ENCODE measurements at regions not wholly inside any gene's neighbourhood (a gene's known extent, or its start where the extent isn't known, plus 50 kb on each side); places are given as distances from the start of the nearest gene placed in this dataset.

GRCh38 chr7:68109299-68109698, 1112.7 kb downstream of the TYW1 start:
- H3K4me3 ChIP-seq (ENCODE audit: low read length): no peak overlapping the region
- no peak overlapping the region for H3K4me2 ChIP-seq (ENCODE audit: low read depth, low read length)
- H3K4me1 ChIP-seq (ENCODE audit: low read length): peaks cover 18% of the 10 kb centered on the region
- no peaks in the 10 kb centered on the region for H3K36me3 ChIP-seq (replicated peaks; ENCODE audit: insufficient read depth, low read length)
- no peak overlapping the region for H3K27ac ChIP-seq (ENCODE audit: low read length)
- TF ChIP-seq CTCF (IDR thresholded peaks at IDR 0.05; ENCODE audit: low read length) (no peak), EZH2phosphoT487 (IDR thresholded peaks at IDR 0.05; ENCODE audit: low read length) (no peak), EZH2 (optimal IDR thresholded peaks at IDR 0.05; ENCODE audit: low read depth, low read length) (no peak)
- H3K79me2 ChIP-seq (ENCODE audit: low read length): no peaks in the 10 kb centered on the region
- H3K27me3 ChIP-seq (replicated peaks; ENCODE audit: insufficient read depth, low read length): no peaks in the 10 kb centered on the region
- H3K9me3 ChIP-seq (replicated peaks; ENCODE audit: insufficient read depth, low read length): no peaks in the 10 kb centered on the region
- no peak overlapping the region for H2AFZ ChIP-seq (ENCODE audit: low read length)
- no peak overlapping the region for H3K9ac ChIP-seq (ENCODE audit: low read length)
- no peaks in the 10 kb centered on the region for H4K20me1 ChIP-seq (ENCODE audit: insufficient read depth, low read length)
- no peak for DNase-seq
- H3K9me2 ChIP-seq (replicated peaks; ENCODE audit: insufficient read depth, low read length): no peaks in the 10 kb centered on the region
- no peaks in the 10 kb centered on the region for H3F3A ChIP-seq (ENCODE audit: insufficient read depth, low read length)

GRCh38 chr7:68119411-68119810, 1122.8 kb downstream of the TYW1 start:
- peaks cover 18% of the 10 kb centered on the region for H3K4me1 ChIP-seq (ENCODE audit: low read length)
- no peak overlapping the region for H3K9ac ChIP-seq (ENCODE audit: low read length)
- no peak for DNase-seq
- H3K4me3 ChIP-seq (ENCODE audit: low read length): no peak overlapping the region
- H3K27ac ChIP-seq (ENCODE audit: low read length): no peak overlapping the region
- H3K9me3 ChIP-seq (replicated peaks; ENCODE audit: insufficient read depth, low read length): 0 out of 2 replicates have a peak, but pooled peaks cover 4% of the 10 kb centered on the region
- H3K79me2 ChIP-seq (ENCODE audit: low read length): no peaks in the 10 kb centered on the region
- peaks cover 4% of the 10 kb centered on the region; the same call in 1 of the 2 replicates for H3F3A ChIP-seq (ENCODE audit: insufficient read depth, low read length)
- H4K20me1 ChIP-seq (ENCODE audit: insufficient read depth, low read length): no peaks in the 10 kb centered on the region
- no peak overlapping the region for H2AFZ ChIP-seq (ENCODE audit: low read length)
- H3K9me2 ChIP-seq (replicated peaks; ENCODE audit: insufficient read depth, low read length): no peaks in the 10 kb centered on the region
- H3K36me3 ChIP-seq (replicated peaks; ENCODE audit: insufficient read depth, low read length): no peaks in the 10 kb centered on the region
- H3K4me2 ChIP-seq (ENCODE audit: low read depth, low read length): no peak overlapping the region
- TF ChIP-seq EZH2 (optimal IDR thresholded peaks at IDR 0.05; ENCODE audit: low read depth, low read length) (no peak), EZH2phosphoT487 (IDR thresholded peaks at IDR 0.05; ENCODE audit: low read length) (no peak), CTCF (IDR thresholded peaks at IDR 0.05; ENCODE audit: low read length) (no peak)
- no peaks in the 10 kb centered on the region for H3K27me3 ChIP-seq (replicated peaks; ENCODE audit: insufficient read depth, low read length)

GRCh38 chr7:68121056-68121455, 1124.4 kb downstream of the TYW1 start:
- 0 out of 2 replicates have a peak, but pooled peaks cover 4% of the 10 kb centered on the region for H3K9me3 ChIP-seq (replicated peaks; ENCODE audit: insufficient read depth, low read length)
- H3K27ac ChIP-seq (ENCODE audit: low read length): no peak overlapping the region
- H3F3A ChIP-seq (ENCODE audit: insufficient read depth, low read length): peaks cover 6% of the 10 kb centered on the region; the same call in 1 of the 2 replicates
- H4K20me1 ChIP-seq (ENCODE audit: insufficient read depth, low read length): no peaks in the 10 kb centered on the region
- no peaks in the 10 kb centered on the region for H3K27me3 ChIP-seq (replicated peaks; ENCODE audit: insufficient read depth, low read length)
- no peak overlapping the region for H3K4me3 ChIP-seq (ENCODE audit: low read length)
- H3K4me2 ChIP-seq (ENCODE audit: low read depth, low read length): no peak overlapping the region
- no peaks in the 10 kb centered on the region for H3K36me3 ChIP-seq (replicated peaks; ENCODE audit: insufficient read depth, low read length)
- no peak overlapping the region for H3K9ac ChIP-seq (ENCODE audit: low read length)
- no peaks in the 10 kb centered on the region for H3K9me2 ChIP-seq (replicated peaks; ENCODE audit: insufficient read depth, low read length)
- no peaks in the 10 kb centered on the region for H3K79me2 ChIP-seq (ENCODE audit: low read length)
- H2AFZ ChIP-seq (ENCODE audit: low read length): no peak overlapping the region
- TF ChIP-seq CTCF (IDR thresholded peaks at IDR 0.05; ENCODE audit: low read length) (no peak), EZH2 (optimal IDR thresholded peaks at IDR 0.05; ENCODE audit: low read depth, low read length) (no peak), EZH2phosphoT487 (IDR thresholded peaks at IDR 0.05; ENCODE audit: low read length) (no peak)
- H3K4me1 ChIP-seq (ENCODE audit: low read length): peaks cover 31% of the 10 kb centered on the region
- DNase-seq: no peak
